Liver (tissue), 7 donors: ENCODE measurements at regions not wholly inside any gene's neighbourhood (a gene's known extent, or its start where the extent isn't known, plus 50 kb on each side); places are given as distances from the start of the nearest gene placed in this dataset.
A peak's percentile ranks its signal among the peaks of the same experiment; 100 is the strongest.

Experiments used
- DNase-seq: peaks from one replicate; pipeline ENCODE4 v3.0.0-alpha.2; 2017; ENCODE audit warnings: low spot score
- H3K27ac ChIP-seq, 2 donors: one replicate each; pipeline ENCODE4 v1.7.0; 2013; ENCODE audit warnings: inconsistent platforms in 2 of 2, low read length in 2 of 2, control low read depth in 1 of 2, low read depth in 1 of 2, mild to moderate bottlenecking in 1 of 2
- H3K27me3 ChIP-seq, 4 donors: one replicate each; pipeline versions ENCODE4 v1.6.1 to v1.7.0; 2013; ENCODE audit warnings: low read length in 3 of 4, inconsistent platforms in 1 of 4, mild to moderate bottlenecking in 1 of 4, moderate library complexity in 1 of 4; ENCODE audit not compliant: control insufficient read depth in 4 of 4, insufficient read depth in 4 of 4
- H3K36me3 ChIP-seq, 4 donors: one replicate each; pipeline versions ENCODE4 v1.6.1 to v1.7.0; 2013; ENCODE audit warnings: low read length in 3 of 4, mild to moderate bottlenecking in 3 of 4, low read depth in 1 of 4, moderate library complexity in 1 of 4; ENCODE audit not compliant: control insufficient read depth in 4 of 4, insufficient read depth in 3 of 4
- H3K4me1 ChIP-seq, 4 donors: one replicate each; pipeline versions ENCODE4 v1.6.1 to v1.7.0; 2013; ENCODE audit warnings: low read length in 3 of 4, mild to moderate bottlenecking in 3 of 4, moderate library complexity in 1 of 4; ENCODE audit not compliant: control insufficient read depth in 4 of 4, insufficient read depth in 4 of 4
- H3K4me3 ChIP-seq, 3 donors: one replicate each; pipeline versions ENCODE4 v1.6.1 to v1.7.0; 2013; ENCODE audit warnings: low read length in 3 of 3, control low read depth in 1 of 3, low read depth in 1 of 3, mild to moderate bottlenecking in 1 of 3
- H3K9ac ChIP-seq, 2 donors: one replicate each; pipeline ENCODE4 v1.7.0; 2013; ENCODE audit warnings: low read length in 2 of 2, mild to moderate bottlenecking in 2 of 2, moderate library complexity in 2 of 2, control low read depth in 1 of 2, low read depth in 1 of 2
- H3K9me3 ChIP-seq, 4 donors: one replicate each; pipeline versions ENCODE4 v1.6.1 to v1.7.0; 2013; ENCODE audit warnings: low read length in 3 of 4; ENCODE audit not compliant: control insufficient read depth in 4 of 4
- FOXA1 ChIP-seq: IDR thresholded peaks from 2 replicates; pipeline ENCODE4 v1.6.1; 2016; ENCODE audit warnings: antibody characterized with exemption
- FOXA2 ChIP-seq: IDR thresholded peaks from 2 replicates; pipeline ENCODE4 v1.6.1; 2016; ENCODE audit warnings: antibody characterized with exemption
- GABPA ChIP-seq, 2 donors: IDR thresholded peaks in 1 of 2; conservative IDR thresholded peaks in 1 of 2; 2 replicates each; pipeline ENCODE4 v1.6.1; 2016; ENCODE audit warnings: antibody characterized with exemption in 2 of 2, mild to moderate bottlenecking in 1 of 2, moderate library complexity in 1 of 2
- HNF4A ChIP-seq, 2 donors: conservative IDR thresholded peaks; 2 replicates each; pipeline ENCODE4 v1.6.1; 2016; ENCODE audit warnings: antibody characterized with exemption in 2 of 2, mild to moderate bottlenecking in 2 of 2
- HNF4G ChIP-seq: IDR thresholded peaks from 2 replicates; pipeline ENCODE4 v1.6.1; 2016; ENCODE audit warnings: antibody characterized with exemption
- NR2F2 ChIP-seq: IDR thresholded peaks from 2 replicates; pipeline ENCODE4 v1.6.1; 2016; ENCODE audit warnings: antibody characterized with exemption
- RAD21 ChIP-seq, 2 donors: IDR thresholded peaks; 2 replicates each; pipeline ENCODE4 v1.6.1; 2016; ENCODE audit warnings: antibody characterized with exemption in 2 of 2, mild to moderate bottlenecking in 2 of 2
- SP1 ChIP-seq: IDR thresholded peaks from 2 replicates; pipeline ENCODE4 v1.6.1; 2018; ENCODE audit warnings: antibody characterized with exemption, mild to moderate bottlenecking
- TAF1 ChIP-seq: conservative IDR thresholded peaks from 2 replicates; pipeline ENCODE4 v1.6.1; 2016; ENCODE audit warnings: antibody characterized with exemption, mild to moderate bottlenecking
- YY1 ChIP-seq: IDR thresholded peaks from 2 replicates; pipeline ENCODE4 v1.6.1; 2016; ENCODE audit warnings: antibody characterized with exemption, mild to moderate bottlenecking
- WGBS: extraction: QIAGEN DNeasy Blood & Tissue Kit; methylation state at CpG from one replicate; pipeline ENCODE4 v1.1.7; 2013; 5-methylcytosine and 5-hydroxymethylcytosine counted together
- TF ChIP-seq, protein P1 (sequence below): IDR thresholded peaks from 2 replicates; pipeline ENCODE4 v1.6.1; 2016; ENCODE audit warnings: antibody characterized with exemption, mild to moderate bottlenecking
- TF ChIP-seq, protein P2 (sequence below): IDR thresholded peaks from 2 replicates; pipeline ENCODE4 v1.6.1; 2016; ENCODE audit warnings: antibody characterized with exemption
- TF ChIP-seq, protein P3 (sequence below): IDR thresholded peaks from 2 replicates; pipeline ENCODE4 v1.6.1; 2016; ENCODE audit warnings: antibody characterized with exemption
- donor health status: healthy.
- donor health status: healthy.
- donor health status: healthy.
- donor health status: healthy.

DNA sequence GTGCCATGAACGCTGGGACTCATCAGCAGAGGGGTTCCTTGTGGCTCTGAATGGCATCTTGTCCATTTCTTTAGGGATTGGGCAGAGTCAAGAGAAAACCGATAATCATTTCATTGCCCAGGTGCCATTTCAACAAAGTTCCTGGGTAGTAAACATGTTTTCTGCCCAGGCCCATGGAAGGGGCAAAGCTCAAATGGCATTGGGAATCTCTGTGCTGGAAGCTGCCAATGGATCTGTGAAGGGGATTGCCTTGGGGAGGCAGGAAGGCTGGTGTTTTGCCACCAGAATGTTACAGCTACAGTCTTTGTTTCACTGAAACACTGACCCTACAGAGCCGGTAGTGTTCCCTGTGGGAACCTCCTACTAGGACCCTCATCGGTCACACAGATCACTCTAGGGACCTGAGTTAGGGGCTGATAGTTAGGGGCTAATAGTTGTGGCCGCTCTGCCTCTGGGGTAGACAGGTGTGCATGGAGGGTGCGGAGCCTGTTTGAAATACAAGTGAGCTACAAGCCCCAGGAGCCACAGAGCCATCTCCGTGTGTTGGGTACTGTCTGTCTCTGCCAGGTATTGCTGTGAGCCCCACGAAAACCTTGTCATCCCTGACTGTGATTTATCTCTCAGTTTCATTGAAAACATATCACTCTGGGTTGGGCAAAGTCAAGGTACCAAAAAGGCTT lies 224.4 kb upstream of the COPS8 start:
- Histone ChIP-seq H3K9ac (no peak overlapping the region), H3K9me3 (no peaks in the 10 kb centered on the region), H3K4me1 (no peaks in the 10 kb centered on the region), H3K36me3 (no peaks in the 10 kb centered on the region), H3K27me3 (no peaks in the 10 kb centered on the region), H3K27ac (no peak overlapping the region), H3K4me3 (no peak overlapping the region)
- 85% methylated on average over 8 of the region's 8 CpGs for WGBS
- TF ChIP-seq TAF1 = no peak
- TF ChIP-seq HNF4A (conservative IDR thresholded peaks at IDR 0.05) = peak in 1 of 2 donors; percentile 44
- peak; percentile 13 for DNase-seq

DNA sequence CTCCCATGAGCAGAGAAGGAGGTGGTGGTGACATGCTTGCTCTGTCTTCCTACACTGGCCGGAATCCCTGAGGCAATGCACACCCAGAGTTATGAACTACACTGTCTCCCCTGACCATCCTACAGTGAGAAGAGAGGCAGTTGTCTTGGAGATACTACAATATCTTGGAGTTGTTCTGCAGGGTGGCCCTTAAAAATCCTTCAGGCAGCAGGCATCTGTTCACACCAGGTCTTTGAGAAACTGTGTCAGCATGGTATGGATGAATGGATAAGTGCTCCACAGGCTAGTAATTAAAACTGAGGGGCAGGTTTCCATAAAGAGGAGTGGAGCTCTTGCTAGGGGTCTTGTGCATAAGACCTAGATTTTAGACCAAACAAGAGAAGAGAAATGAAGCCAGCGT lies 223.7 kb upstream of the COPS8 start:
- Histone ChIP-seq H3K9me3 (no peaks in the 10 kb centered on the region), H3K4me1 (no peaks in the 10 kb centered on the region), H3K36me3 (no peaks in the 10 kb centered on the region), H3K9ac (no peak overlapping the region), H3K4me3 (no peak overlapping the region), H3K27ac (no peak overlapping the region), H3K27me3 (no peaks in the 10 kb centered on the region)
- DNase-seq = peak; percentile 16
- TF ChIP-seq, protein P1, sequence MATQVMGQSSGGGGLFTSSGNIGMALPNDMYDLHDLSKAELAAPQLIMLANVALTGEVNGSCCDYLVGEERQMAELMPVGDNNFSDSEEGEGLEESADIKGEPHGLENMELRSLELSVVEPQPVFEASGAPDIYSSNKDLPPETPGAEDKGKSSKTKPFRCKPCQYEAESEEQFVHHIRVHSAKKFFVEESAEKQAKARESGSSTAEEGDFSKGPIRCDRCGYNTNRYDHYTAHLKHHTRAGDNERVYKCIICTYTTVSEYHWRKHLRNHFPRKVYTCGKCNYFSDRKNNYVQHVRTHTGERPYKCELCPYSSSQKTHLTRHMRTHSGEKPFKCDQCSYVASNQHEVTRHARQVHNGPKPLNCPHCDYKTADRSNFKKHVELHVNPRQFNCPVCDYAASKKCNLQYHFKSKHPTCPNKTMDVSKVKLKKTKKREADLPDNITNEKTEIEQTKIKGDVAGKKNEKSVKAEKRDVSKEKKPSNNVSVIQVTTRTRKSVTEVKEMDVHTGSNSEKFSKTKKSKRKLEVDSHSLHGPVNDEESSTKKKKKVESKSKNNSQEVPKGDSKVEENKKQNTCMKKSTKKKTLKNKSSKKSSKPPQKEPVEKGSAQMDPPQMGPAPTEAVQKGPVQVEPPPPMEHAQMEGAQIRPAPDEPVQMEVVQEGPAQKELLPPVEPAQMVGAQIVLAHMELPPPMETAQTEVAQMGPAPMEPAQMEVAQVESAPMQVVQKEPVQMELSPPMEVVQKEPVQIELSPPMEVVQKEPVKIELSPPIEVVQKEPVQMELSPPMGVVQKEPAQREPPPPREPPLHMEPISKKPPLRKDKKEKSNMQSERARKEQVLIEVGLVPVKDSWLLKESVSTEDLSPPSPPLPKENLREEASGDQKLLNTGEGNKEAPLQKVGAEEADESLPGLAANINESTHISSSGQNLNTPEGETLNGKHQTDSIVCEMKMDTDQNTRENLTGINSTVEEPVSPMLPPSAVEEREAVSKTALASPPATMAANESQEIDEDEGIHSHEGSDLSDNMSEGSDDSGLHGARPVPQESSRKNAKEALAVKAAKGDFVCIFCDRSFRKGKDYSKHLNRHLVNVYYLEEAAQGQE = no peak
- WGBS = 97% methylated on average over 2 of the region's 2 CpGs

DNA sequence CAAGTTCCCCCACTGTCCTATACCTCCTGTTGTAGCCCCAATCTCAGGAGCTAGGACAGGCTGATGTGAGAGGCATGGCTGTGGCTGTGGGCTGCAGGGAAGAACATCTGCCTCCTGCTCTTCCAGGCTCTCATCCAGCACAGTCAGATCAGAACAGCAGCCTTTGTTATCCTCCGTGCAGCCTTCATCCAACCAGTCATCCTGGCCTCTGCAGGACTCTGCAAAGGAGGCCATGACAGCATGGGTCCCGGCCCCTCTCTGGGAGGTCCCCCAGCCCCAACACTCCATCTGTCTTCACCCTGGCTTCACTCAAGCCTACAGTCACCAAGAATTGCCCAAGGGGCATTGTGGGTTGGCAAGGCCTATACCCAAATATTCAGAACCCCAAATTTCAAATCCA lies 223.2 kb upstream of the COPS8 start:
- WGBS = 93% methylated on average over 2 of the region's 2 CpGs
- no peaks in the 10 kb centered on the region for H3K4me1 ChIP-seq
- H3K36me3 ChIP-seq = no peaks in the 10 kb centered on the region
- no peak overlapping the region for H3K27ac ChIP-seq
- H3K4me3 ChIP-seq = no peak overlapping the region
- no peak overlapping the region for H3K9ac ChIP-seq
- no peak for TF ChIP-seq HNF4G
- TF ChIP-seq, protein P2, sequence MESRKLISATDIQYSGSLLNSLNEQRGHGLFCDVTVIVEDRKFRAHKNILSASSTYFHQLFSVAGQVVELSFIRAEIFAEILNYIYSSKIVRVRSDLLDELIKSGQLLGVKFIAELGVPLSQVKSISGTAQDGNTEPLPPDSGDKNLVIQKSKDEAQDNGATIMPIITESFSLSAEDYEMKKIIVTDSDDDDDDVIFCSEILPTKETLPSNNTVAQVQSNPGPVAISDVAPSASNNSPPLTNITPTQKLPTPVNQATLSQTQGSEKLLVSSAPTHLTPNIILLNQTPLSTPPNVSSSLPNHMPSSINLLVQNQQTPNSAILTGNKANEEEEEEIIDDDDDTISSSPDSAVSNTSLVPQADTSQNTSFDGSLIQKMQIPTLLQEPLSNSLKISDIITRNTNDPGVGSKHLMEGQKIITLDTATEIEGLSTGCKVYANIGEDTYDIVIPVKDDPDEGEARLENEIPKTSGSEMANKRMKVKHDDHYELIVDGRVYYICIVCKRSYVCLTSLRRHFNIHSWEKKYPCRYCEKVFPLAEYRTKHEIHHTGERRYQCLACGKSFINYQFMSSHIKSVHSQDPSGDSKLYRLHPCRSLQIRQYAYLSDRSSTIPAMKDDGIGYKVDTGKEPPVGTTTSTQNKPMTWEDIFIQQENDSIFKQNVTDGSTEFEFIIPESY = no peak
- TF ChIP-seq SP1 = no peak
- no peak for TF ChIP-seq TAF1
- no peak for TF ChIP-seq FOXA1
- TF ChIP-seq YY1 = no peak
- TF ChIP-seq RAD21 (IDR thresholded peaks at IDR 0.05) = no peak
- TF ChIP-seq GABPA (IDR thresholded peaks at IDR 0.05 in 1 of 2, conservative IDR thresholded peaks at IDR 0.05 in 1 of 2) = no peak
- TF ChIP-seq, protein P3, sequence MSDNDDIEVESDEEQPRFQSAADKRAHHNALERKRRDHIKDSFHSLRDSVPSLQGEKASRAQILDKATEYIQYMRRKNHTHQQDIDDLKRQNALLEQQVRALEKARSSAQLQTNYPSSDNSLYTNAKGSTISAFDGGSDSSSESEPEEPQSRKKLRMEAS = no peak
- no peak for TF ChIP-seq FOXA2
- TF ChIP-seq NR2F2 = no peak
- H3K27me3 ChIP-seq = no peaks in the 10 kb centered on the region
- no peaks in the 10 kb centered on the region for H3K9me3 ChIP-seq
- peak; percentile 5 for DNase-seq
